ENCODE measurements at regions not wholly inside any gene's neighbourhood (a gene's known extent, or its start where the extent isn't known, plus 50 kb on each side); places are given as distances from the start of the nearest gene placed in this dataset.

- TF ChIP-seq EZH2phosphoT487 (IDR thresholded peaks at IDR 0.05; ENCODE audit: low read depth) (no peak), CTCF (IDR thresholded peaks at IDR 0.05; ENCODE audit: low read depth, low read length) (no peak)
Observed at GRCh38 chr6:71672876-71673275, 213.5 kb upstream of the RIMS1 start.
